Pons (tissue), 1 donor: ENCODE measurements at regions not wholly inside any gene's neighbourhood (a gene's known extent, or its start where the extent isn't known, plus 50 kb on each side); places are given as distances from the start of the nearest gene placed in this dataset.
"Not testable (repeated sequence)": the region's sequence is repeated elsewhere in the genome, so short reads cannot be mapped to it uniquely, and the experiment has no call there.

ENCODE experiments used
- DNase-seq: peaks from one replicate; pipeline ENCODE4 v3.0.0-alpha.2; 2016; ENCODE audit warnings: low spot score

GRCh38 chr5:125251703-125252102, 505.3 kb upstream of the ZNF608 start:
- no peak for DNase-seq

DNA sequence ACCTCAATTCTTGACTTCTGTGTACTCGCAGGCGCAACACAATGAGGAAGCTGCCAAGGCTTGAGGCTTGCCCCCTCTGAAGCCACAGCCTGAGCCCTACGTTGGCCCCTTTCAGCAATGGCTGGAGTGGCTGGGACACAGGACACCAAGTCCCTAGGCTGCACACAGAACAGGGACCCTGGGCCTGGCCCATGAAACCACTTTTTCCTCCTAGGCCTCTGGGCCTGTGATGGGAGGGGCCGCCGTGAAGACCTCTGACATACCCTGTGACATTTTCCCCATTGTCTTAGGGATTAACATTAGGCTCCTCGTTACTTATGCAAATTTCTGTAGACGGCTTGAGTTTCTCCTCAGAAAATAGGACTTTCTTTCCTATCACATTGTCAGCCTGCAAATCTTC, 507.2 kb upstream of the ZNF608 start:
- DNase-seq = not testable (repeated sequence)

- DNase-seq = no peak
Observed at GRCh38 chr5:125254267-125254666, 507.8 kb upstream of the ZNF608 start.

GRCh38 chr5:125256296-125256695, 509.9 kb upstream of the ZNF608 start:
- DNase-seq = no peak

DNA sequence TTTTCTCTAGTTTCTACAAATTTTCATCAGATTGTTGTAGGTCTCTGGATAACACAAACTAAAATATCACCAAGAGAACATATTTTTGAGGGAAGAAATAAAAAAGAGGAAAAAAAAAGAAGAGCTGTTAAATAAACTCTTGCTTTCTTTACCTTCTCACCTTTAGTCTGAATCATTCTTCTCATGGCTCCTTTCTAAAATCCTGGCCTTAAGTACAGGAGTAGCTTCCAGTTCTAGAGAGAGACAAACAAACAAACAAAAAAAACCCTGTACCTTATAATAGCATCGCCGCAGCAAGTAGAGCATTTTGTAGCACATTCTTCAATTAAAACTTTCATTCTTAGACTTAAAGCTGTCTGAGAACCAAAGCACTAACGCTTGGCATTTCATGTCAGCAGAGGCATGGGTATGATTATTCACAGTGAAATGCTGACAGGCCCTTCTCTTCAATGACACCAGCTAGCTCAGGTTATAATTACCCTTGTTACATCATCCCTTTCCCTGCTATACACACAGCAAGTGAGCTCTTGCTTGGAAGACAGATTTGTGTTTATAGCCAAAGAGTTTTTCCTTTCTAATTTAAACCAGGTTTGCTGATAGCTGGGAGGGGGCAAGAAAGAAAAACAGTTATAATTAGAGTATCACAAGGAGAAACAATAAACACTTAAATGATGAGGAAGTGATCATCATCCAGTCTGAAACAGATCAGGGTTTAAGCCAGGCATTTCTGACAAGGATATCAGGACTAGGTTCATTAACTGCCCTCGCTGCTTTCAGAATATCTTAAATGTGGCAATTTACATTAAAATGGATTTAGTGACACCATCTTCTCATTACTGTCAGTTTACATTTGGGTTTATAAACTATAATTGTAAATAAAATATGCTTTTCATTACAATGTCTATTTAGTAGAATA, 510.9 kb upstream of the ZNF608 start:
- no peak for DNase-seq

- DNase-seq = no peak
Observed at GRCh38 chr5:125257997-125258396, 511.6 kb upstream of the ZNF608 start.

DNA sequence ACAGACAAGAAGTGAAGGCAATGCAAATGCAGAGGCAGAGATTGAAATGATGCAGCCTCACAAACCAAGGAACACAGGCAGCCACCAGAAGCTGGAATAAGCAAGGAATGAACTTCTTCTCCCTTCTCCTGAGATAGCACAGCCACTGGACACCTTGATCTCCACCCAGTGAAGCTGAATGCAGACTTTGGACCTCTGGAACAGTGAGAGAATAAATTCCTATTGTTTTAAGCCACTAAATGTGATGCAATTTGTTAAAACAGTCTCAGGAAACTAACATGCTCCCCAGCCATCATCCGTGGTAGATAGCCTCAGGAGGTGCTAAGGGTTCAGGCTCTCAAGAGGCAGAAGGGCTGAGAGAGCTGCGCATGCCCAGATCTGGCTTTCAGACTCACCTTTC, 512.2 kb upstream of the ZNF608 start:
- DNase-seq = no peak

DNA sequence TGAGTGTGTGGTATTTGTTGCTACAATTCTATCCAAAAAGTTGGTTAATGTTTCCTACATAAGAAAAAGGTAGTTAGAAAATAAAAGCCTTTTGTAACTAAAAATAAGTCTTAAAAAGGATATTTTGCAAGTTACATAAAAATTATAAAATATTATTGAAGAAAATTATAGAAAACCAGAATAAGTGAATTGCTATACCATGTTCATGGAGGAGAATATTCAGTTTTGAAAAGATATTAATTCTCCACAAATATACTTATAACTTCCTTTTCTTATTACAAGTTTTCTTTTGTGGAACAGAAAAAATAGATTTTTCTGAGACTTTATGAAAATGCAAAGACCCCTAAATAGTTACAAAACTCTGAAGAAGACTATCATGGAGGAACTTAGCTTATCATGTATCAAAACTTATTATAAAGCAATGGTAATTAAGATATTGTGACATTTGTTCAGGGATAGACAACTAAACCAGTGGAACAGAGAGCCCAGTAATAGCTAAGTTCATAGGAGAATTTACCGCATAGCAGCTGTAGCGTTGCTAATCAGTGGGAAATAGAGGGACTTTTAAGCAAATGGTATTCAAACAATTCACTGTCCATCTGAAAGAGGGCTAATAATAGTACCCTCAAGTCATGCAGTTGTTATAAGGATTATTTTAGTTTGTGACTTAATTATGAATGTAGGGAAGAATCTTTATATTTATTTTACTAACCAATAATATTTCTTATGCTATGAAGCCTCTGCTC, 515.2 kb upstream of the ZNF608 start:
- DNase-seq = no peak

DNA sequence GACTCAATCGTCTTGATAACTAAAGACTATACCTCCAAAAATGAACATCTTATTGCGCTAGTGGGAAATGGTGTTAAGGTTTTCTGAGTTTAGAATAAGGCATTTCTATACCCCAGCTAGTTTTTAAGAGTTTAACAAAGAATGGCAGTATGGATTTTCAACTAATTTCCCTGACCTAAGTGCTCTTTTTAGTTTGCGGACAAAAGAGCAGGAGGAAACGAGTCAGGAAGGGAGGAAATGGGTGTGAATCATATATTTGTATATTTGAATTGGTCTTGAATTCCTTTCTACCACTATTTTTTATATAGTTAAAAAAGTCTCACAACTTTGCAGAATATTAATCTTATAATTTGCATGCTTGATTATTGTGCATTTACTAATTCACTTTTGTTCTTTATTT, 516.3 kb upstream of the ZNF608 start:
- DNase-seq = no peak

DNA sequence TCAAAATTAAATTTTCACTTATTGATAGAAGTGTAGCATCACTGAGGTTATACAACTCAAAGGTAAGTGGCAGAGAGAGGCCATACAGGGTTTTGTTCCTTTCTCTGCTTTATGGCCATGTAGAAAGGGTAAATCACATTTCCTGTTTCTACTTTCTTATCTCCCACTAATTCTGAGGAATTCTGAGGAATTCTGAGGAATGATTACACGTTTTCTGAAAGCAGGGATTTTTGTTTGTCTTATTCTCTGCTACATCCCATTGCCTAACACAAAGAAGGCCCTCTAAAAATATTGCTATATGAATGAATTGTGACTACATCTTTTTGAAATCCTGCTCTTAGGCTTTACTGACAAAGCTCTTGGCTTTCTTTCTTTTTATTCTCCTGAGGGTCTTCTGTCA, 516.9 kb upstream of the ZNF608 start:
- DNase-seq = no peak

DNA sequence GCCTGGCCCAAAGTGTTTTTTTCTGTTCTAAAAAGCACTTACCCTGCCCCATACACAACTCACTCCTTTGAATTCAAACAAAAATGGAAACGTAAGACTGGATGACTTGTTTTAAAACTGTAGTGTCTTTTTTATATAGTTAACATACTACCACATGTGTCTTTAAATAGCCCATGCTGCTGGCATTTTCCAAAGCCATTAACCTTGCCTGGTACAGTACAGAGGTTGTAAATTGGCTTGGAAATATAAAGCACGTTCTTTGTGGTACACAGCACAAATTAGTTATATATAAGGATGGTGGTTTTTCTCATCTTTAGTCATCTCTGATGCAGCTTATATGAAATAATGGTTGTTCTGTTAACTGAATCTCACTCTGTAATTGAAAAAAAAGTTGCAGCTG, 519.7 kb upstream of the ZNF608 start:
- DNase-seq = no peak

DNA sequence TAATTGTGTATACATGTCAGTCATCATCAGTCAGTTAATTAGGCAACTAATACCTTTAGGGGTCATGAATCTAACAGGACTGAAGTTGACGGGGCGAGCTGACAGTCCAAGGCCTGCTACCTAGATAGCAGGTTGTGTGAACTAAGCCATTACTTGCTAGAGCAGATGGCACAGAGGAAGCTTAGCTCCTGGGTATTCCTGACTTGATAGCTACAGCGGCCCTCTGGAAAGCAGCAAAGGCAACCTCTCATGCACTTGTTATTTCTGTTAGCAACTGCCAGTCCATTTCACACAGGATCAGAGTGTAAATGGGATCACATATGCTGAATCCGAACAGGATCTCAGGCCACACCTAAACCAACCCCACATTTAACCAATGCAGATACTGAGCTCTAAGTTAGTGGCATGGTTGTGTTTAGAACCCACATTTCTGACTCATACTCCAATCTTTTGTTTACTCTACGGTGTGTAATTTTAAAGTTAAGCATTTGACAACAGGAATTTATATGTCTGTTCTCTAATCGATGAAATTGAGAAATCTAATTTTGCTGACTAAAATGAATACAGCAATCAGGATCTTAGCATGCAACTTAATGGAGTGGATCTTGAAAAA, 521.3 kb upstream of the ZNF608 start:
- DNase-seq = no peak

DNA sequence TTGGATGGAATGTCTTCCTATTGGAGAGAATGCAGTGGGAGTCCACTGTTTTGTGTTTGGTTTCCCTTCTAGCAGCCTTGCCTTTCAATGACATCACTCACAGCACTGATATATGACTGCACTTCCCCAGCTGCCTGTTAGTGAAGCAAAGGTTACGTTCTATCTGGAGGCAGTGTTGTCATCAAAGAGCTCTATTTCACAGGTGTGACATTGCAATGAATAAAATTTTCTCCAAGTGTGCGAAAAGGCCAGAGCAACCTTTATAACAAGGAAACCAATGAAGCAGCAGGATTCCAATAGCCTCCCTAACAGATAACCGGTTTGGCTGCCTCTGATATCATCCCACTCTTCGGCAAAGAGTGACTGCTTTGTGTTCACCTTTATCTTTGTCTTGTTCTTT, 523.5 kb upstream of the ZNF608 start:
- DNase-seq = no peak

GRCh38 chr5:125272357-125272756, 525.9 kb upstream of the ZNF608 start:
- no peak for DNase-seq

DNA sequence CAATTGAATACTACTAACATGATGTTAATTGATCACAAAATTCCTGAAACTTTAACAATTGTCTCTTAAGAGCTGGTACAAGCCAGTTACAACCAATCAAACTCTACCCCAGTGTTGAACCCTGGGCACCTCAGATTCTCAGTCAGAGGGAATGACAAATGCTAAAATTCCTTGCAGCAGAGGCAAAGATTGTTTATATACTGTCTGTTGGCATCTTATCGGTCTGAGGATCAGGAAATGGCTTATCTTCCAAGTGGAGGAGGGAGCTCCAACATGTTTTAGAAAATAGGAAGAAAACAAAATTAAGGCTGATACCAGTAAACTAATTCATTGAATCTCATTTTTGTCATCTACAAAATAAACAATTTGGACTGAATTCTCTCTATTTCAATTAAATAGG, 527.8 kb upstream of the ZNF608 start:
- DNase-seq = no peak

DNA sequence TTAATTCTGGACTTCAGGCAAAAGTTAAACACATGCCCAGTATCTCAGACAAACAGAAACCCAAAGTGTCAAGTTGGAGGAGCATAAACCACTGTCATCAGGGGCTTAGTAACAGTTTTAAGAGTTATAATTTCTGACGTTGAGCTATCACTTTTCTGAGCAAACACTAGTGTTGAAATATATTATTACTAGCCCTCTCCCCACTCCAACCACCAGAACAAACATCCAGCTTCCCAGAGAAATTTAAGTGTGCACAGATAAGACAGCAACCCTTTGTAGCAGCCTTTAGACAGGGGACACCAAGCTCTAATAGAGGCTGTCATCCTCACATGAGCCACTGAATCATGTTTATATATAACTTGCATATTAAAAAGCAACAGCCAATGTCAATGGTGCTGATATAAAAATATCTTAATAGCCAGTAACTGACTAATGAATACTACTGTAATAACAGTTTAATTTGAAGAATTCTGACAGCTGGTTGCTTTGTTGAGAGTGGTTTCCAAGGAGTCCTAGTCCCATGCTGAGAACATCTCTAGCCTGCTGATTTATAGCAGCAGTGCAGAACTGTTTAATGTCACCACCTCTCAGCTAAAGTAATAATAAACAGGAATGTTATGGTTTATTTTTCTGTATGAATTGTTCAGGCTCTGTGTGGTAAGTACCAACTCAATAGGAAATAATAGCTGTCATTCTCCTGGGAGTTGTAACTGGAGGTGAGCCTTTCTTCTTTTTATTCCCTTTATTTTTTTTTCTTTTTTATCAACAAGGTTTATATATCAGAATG, 528.7 kb upstream of the ZNF608 start:
- DNase-seq = no peak

DNA sequence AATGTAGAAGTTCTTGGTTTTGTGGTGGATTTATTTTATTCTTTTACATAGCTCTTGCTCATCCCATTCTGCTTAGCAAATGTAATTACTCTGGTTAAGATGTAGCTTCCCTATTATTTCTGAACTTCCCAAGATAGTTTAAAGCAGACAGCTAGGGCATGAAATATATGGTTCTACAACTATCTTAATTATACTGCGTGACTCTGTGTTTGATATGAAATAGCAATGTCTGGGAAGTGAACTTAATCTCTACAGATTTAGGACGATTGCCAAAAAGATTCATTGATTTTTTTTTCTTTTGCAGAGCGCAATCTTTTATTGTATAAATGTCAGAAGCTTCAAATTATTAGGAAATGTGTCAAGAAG, 529.3 kb upstream of the ZNF608 start:
- no peak for DNase-seq

GRCh38 chr5:125276096-125276495, 529.7 kb upstream of the ZNF608 start:
- DNase-seq = no peak

DNA sequence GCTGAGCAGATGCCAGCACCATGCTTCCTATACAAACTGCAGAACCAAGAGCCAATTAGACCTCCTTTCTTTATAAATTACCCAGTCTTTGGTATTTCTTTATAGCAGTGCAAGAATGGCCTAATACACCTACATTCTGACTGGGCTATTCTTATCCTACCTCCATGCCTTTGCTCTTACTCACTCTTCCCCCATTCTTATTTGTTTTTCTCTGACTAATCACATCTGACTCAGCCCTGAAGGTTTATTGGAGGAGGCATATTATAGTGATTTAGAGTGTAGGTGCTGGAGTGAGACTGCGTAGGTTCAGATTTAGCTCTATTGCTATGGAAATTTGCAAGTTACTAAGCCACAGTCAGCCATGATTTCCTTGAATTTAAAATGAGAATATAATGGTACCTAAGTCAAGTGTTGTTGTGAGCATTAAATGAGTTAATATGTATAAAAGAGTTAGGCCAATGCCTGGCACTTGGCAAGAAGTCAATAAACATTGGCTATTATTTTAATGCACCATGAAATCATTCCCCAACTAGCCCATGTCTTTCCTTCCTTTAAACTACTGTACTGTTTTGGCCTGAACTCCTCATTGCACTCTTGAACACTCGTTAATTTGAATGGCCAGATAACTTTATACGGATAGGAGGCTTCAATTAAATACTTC, 531.2 kb upstream of the ZNF608 start:
- DNase-seq = no peak

DNA sequence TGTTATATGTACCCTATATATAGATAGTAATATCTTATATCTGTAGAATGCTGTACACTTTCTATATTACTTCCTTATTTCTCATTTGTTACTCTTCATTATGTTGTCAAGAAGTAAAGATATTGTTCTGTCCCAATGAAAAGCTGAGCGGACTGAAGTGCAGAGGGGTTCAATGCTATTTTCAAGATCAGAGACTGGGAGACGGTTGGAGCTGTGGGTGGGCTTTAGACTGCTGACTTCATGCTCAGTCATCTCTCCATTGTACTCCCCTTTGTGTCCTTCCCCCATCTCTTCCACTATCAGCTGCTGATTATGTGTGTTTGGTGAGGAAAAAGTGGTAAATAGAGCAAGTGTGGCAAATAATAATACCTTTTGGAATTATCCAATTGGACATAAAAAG, 532.3 kb upstream of the ZNF608 start:
- DNase-seq = no peak

- no peak for DNase-seq
Observed at GRCh38 chr5:125281667-125282066, 535.2 kb upstream of the ZNF608 start.

DNA sequence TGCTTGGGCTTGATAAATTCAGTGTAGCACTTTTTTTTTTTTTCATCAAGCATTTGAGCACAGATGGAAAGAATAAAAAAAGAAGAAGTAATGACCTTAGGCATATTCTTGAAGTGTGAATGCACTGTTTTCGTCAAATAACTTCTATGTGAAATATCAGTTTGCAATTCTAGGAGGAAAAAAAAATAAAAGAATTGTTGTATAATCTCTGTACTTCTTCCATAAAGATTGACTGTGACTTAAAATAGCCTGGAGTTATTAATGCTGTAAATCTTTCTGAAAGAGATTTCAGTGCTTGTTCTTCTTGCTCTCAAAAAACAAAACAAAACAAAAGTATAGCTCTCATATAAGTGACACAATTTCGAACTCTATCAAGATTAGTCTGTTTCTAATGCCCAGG, 536.9 kb upstream of the ZNF608 start:
- DNase-seq = no peak
